ENCODE measurements at regions not wholly inside any gene's neighbourhood (a gene's known extent, or its start where the extent isn't known, plus 50 kb on each side); places are given as distances from the start of the nearest gene placed in this dataset.

DNA sequence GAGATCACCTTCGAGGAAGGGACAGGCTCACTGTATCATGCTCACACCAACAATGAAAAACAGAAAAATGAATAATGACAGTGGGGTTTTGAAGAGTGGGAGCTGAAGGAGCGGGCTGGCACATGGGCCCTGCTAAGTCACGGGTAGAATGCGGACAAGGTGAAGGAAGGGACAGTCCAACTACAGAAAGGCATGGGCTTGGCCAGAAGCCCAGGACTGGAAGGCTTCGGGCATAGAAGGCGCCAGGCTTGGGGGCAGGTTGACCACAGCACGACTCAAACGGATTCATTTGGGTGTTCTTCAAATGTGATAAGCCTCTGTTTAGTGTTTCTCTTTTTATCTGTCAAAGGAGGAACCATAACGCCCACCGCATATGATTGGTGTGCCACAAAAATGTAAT, 509.5 kb downstream of the CCSER2 start:
- peaks cover 0 to 7% (median 0%) of the 10 kb centered on the region in 3 donors for H3K4me1 ChIP-seq
- intact Hi-C loops (cut with DNase I) = no loop called here
- H3K27me3 ChIP-seq = no peaks in the 10 kb centered on the region
- no peak overlapping the region for H3K4me3 ChIP-seq
- DNase-seq = no peak
- H3K27ac ChIP-seq = no peak overlapping the region
- ATAC-seq = peak in 2 of 4 donors; percentile 18 to 32
- WGBS, 2 donors = 45 to 48% methylated on average over 10 of the region's 10 CpGs
- no peak for FAIRE-seq
- no peaks in the 10 kb centered on the region for H3K9me3 ChIP-seq
- H3K36me3 ChIP-seq = no peaks in the 10 kb centered on the region
- TF ChIP-seq CTCF (IDR thresholded peaks at IDR 0.05) = no peak

DNA sequence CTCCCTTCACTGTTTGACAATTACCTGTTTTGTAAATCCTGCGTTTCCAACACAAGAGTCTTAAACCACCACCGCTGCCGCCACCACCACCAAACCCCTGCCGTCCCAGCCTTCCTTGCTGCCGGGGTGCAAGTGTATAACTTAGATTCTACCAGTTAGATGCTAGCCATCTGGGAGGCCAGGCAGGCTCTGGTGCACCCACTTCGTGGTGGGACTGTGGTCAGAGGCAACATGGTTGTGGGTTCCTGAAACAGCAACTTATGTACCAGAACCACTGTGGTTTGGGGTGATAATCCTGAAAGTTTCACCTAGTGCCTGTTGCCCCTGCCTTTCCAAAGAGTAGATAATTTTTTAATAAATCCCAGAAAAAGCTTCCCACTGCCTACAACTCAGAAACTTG, 510.5 kb downstream of the CCSER2 start:
- no peak overlapping the region for H3K27ac ChIP-seq
- intact Hi-C loops (cut with DNase I) = no loop called here
- H3K36me3 ChIP-seq = no peaks in the 10 kb centered on the region
- DNase-seq (no peak), ATAC-seq (no peak), FAIRE-seq (no peak)
- 77 to 85% methylated on average over 6 of the region's 6 CpGs for WGBS, 2 donors
- H3K4me3 ChIP-seq = no peak overlapping the region
- no peaks in the 10 kb centered on the region for H3K27me3 ChIP-seq
- TF ChIP-seq CTCF (IDR thresholded peaks at IDR 0.05) = no peak
- peaks cover 0 to 7% (median 0%) of the 10 kb centered on the region in 3 donors for H3K4me1 ChIP-seq
- H3K9me3 ChIP-seq = no peaks in the 10 kb centered on the region

GRCh38 chr10:84842593-84842992, 514.2 kb downstream of the CCSER2 start:
- intact Hi-C loops (cut with DNase I) = no loop called here
- H3K9me3 ChIP-seq = no peaks in the 10 kb centered on the region
- ATAC-seq (peak; percentile 55 to 81 (median 78)), DNase-seq (peak in 2 of 6 donors; percentile 16 to 17), FAIRE-seq (no peak)
- H3K4me3 ChIP-seq = no peak overlapping the region
- TF ChIP-seq CTCF (IDR thresholded peaks at IDR 0.05) = no peak
- no peak overlapping the region for H3K27ac ChIP-seq
- peaks cover 0 to 7% (median 0%) of the 10 kb centered on the region in 3 donors for H3K4me1 ChIP-seq
- no peaks in the 10 kb centered on the region for H3K36me3 ChIP-seq
- H3K27me3 ChIP-seq = no peaks in the 10 kb centered on the region

DNA sequence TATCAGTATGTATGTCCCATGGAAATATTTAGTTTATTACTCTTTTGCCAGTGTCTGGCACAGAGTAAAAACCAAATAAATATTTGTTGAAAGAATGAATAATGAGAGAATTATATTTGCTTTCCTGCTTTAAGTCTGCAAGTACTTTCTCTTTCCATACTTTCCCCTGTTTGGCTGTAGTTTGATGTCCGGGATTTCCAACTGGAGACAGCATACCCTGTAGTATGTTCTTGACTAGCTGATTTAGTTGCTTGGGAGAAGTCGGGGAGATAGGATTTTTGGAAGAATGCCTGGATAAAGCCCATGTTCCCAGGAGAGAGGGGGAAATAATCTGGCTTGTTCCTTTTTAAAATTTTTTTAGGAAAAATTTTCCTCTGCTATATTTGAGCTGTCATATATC, 516.1 kb downstream of the CCSER2 start:
- H3K36me3 ChIP-seq = no peaks in the 10 kb centered on the region
- intact Hi-C loops (cut with DNase I) = no loop called here
- peaks cover 0 to 7% (median 0%) of the 10 kb centered on the region in 3 donors for H3K4me1 ChIP-seq
- 27 to 31% methylated on average over 2 of the region's 2 CpGs for WGBS, 2 donors
- no peaks in the 10 kb centered on the region for H3K27me3 ChIP-seq
- TF ChIP-seq CTCF (IDR thresholded peaks at IDR 0.05) = no peak
- DNase-seq (no peak), FAIRE-seq (no peak), ATAC-seq (no peak)
- H3K9me3 ChIP-seq = no peaks in the 10 kb centered on the region
- H3K4me3 ChIP-seq = no peak overlapping the region
- no peak overlapping the region for H3K27ac ChIP-seq

GRCh38 chr10:84845628-84846261, 517.4 kb downstream of the CCSER2 start:
- FAIRE-seq = no peak
- no peaks in the 10 kb centered on the region for H3K27me3 ChIP-seq
- H3K36me3 ChIP-seq = no peaks in the 10 kb centered on the region
- no peak overlapping the region for H3K4me3 ChIP-seq
- H3K27ac ChIP-seq = no peak overlapping the region
- intact Hi-C loops (cut with DNase I) = no loop called here
- peak in 3 of 4 donors; percentile 12 to 35 (median 23) for TF ChIP-seq CTCF (IDR thresholded peaks at IDR 0.05)
- ATAC-seq = peak; percentile 50 to 85 (median 66)
- peaks cover 0 to 7% (median 0%) of the 10 kb centered on the region in 3 donors for H3K4me1 ChIP-seq
- DNase-seq = peak in 2 of 6 donors; percentile 6 to 31
- 72 to 80% methylated on average over 2 of the region's 2 CpGs for WGBS, 2 donors
- no peaks in the 10 kb centered on the region for H3K9me3 ChIP-seq
